AG04450 (cell line): ENCODE measurements at regions not wholly inside any gene's neighbourhood (a gene's known extent, or its start where the extent isn't known, plus 50 kb on each side); places are given as distances from the start of the nearest gene placed in this dataset.

Experiments
- CTCF ChIA-PET: fragments of 300-600, 350-600 bp; formaldehyde crosslinking; extraction: SDS; loops from one replicate; lab custom pipeline; 2022; ENCODE audit warnings: antibody characterized with exemption, inconsistent platforms; lab: Charles Lee
- POLR2A ChIA-PET: fragments of 350-600 bp; formaldehyde crosslinking; extraction: SDS; loops from one replicate; lab custom pipeline; 2021; ENCODE audit warnings: antibody characterized with exemption, inconsistent platforms; lab: Yijun Ruan, JAX
- DNase-seq: peaks from one replicate; pipeline ENCODE4 v3.0.0-alpha.2; 2011; ENCODE audit warnings: low read depth, low spot score
- H3K27ac ChIP-seq: one replicate; pipeline ENCODE4 v1.5.1; 2012; ENCODE audit warnings: low read depth, low read length, control low read depth
- H3K27me3 ChIP-seq: one replicate; pipeline ENCODE4 v1.6.0; 2012; ENCODE audit warnings: low read length; ENCODE audit not compliant: control insufficient read depth, insufficient read depth
- H3K4me3 ChIP-seq: 2 replicates; pipeline ENCODE4 v1.5.1; 2011; ENCODE audit warnings: mild to moderate bottlenecking, low read depth, low read length, control low read depth
- H3K9me3 ChIP-seq: 2 replicates; pipeline ENCODE4 v1.5.1; 2012; ENCODE audit warnings: low read length; ENCODE audit not compliant: control insufficient read depth, insufficient read depth
- TF ChIP-seq, protein P1 (sequence below): IDR thresholded peaks from 2 replicates; pipeline ENCODE4 v1.5.1; 2011; ENCODE audit warnings: low read depth, low read length, control low read depth, inconsistent platforms

DNA sequence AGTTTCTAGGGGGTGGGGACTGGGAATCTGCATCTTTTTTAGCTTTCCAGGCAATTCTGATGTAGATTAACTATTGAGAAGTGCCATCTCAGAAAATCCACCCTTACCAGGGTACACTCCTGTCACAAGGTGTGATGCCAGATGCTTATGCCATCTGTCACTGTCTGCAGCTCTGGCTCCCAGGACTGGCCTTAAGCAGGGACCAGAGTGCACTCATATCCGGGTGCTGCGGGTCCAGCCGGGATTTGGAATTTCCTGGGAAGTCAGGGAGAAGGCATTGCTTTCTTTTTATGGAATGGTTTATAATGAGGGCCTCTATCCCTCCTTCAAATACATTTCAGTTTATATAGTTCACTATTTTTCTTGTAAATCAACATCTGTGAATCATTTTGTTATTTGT is 92.6 kb downstream of the TMEM174 start:
- no peaks in the 10 kb centered on the region for H3K27me3 ChIP-seq
- POLR2A ChIA-PET, result interaction anchor here (2.1 kb wide), 1 partner anchor 183 kb away, joined by 12 read pairs; the partner anchor contains the start of gene FOXD1
- CTCF ChIA-PET, result interaction anchor here (1.2 to 2.8 kb wide), 3 partner anchors 49 to 189 kb away, joined by 3 to 18 read pairs (median 7); no protein-coding TSS in a partner anchor
- TF ChIP-seq, protein P1, sequence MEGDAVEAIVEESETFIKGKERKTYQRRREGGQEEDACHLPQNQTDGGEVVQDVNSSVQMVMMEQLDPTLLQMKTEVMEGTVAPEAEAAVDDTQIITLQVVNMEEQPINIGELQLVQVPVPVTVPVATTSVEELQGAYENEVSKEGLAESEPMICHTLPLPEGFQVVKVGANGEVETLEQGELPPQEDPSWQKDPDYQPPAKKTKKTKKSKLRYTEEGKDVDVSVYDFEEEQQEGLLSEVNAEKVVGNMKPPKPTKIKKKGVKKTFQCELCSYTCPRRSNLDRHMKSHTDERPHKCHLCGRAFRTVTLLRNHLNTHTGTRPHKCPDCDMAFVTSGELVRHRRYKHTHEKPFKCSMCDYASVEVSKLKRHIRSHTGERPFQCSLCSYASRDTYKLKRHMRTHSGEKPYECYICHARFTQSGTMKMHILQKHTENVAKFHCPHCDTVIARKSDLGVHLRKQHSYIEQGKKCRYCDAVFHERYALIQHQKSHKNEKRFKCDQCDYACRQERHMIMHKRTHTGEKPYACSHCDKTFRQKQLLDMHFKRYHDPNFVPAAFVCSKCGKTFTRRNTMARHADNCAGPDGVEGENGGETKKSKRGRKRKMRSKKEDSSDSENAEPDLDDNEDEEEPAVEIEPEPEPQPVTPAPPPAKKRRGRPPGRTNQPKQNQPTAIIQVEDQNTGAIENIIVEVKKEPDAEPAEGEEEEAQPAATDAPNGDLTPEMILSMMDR, result no peak
- no peaks in the 10 kb centered on the region for H3K9me3 ChIP-seq
- no peak overlapping the region for H3K27ac ChIP-seq
- no peak for DNase-seq
- no peak overlapping the region for H3K4me3 ChIP-seq

DNA sequence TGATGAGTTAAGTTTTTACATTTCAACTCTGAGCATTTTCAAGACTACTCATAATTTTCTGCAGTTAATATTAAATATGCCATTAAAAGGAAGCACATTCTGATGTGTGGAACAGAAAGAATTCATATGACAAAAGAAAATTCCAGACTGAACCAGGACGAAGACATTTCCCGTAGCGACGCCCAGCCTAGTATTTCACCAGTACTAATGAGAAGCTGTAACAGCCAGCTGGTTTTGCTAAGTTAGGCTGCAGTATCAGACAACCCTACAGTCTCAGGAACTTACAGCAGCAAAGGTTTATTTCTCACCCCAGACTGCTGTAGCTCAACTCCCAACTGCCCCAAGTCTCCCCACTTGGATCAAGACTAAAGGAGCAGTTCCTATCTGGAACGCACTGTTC is 91.6 kb downstream of the TMEM174 start:
- TF ChIP-seq, protein P1, result no peak
- CTCF ChIA-PET, result interaction anchor here (1.0 kb wide), 1 partner anchor 49 kb away, joined by 4 read pairs; no protein-coding TSS in a partner anchor
- H3K4me3 ChIP-seq, result no peak overlapping the region
- H3K9me3 ChIP-seq, result no peaks in the 10 kb centered on the region
- DNase-seq, result no peak
- POLR2A ChIA-PET, result no interaction called here
- no peaks in the 10 kb centered on the region for H3K27me3 ChIP-seq
- no peak overlapping the region for H3K27ac ChIP-seq

DNA sequence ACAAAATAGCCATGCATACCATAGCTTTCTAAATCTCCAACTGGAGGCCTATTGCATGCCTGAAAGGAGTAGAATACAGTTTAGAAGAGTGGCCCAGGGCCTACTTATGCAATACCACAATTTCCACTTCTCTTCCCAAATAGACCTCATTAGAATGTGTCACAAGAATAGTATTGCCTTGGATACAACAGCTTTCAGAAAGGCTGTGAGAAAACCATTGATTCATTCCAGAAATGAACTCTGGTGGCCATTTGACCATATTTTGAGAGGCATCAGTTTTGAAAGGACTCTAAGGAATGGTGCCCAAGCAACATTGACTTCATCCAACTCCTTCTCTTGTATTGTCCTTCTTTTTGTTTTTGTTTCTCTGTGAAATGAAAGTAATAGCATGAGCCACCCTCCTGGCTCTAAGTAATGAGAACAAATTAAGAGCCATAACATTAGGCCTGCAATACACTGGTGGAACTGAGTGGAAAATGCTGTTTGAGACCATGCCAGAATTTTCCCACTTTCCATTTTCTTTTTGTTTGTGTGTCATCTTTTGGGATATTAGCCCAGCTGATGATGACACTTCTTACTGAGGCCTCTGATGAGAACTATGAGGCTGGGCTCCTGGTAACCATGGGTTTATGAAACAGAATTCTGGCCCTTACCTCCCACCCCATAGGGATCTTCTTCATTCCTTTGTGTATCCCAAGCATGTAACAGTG is 90.2 kb downstream of the TMEM174 start:
- no peak for DNase-seq
- TF ChIP-seq, protein P1, result no peak
- H3K9me3 ChIP-seq, result no peaks in the 10 kb centered on the region

DNA sequence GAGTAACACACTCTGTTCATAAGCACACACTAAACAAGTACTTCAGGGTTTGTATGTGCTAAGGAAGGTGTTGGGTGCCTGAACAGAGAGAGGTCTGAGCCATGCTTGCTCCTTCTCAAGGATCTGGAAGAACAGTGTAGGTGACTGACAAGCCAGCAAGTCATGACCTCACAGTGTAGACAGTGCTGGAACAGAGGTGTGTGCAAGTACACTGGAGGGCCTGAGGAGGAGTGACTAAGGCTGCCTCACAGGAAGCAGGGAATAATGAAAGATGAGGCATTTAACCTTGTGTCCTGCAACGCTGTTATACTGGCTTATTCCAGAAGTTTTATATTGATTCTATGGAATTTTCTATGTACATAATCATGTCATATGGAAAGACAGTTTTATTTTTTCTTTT is 83.9 kb downstream of the TMEM174 start:
- H3K27me3 ChIP-seq, result no peaks in the 10 kb centered on the region
- TF ChIP-seq, protein P1, result no peak
- no peak overlapping the region for H3K4me3 ChIP-seq
- peaks cover 3% of the 10 kb centered on the region; the same call in 1 of the 2 replicates for H3K9me3 ChIP-seq
- no peak for DNase-seq
- POLR2A ChIA-PET, result no interaction called here
- no peak overlapping the region for H3K27ac ChIP-seq
- CTCF ChIA-PET, result no interaction called here

More for the DNA sequence above, 90.2 kb downstream of the TMEM174 start:
- H3K27me3 ChIP-seq, result no peaks in the 10 kb centered on the region
- CTCF ChIA-PET, result no interaction called here
- POLR2A ChIA-PET, result no interaction called here
- no peak overlapping the region for H3K27ac ChIP-seq
- no peak overlapping the region for H3K4me3 ChIP-seq

DNA sequence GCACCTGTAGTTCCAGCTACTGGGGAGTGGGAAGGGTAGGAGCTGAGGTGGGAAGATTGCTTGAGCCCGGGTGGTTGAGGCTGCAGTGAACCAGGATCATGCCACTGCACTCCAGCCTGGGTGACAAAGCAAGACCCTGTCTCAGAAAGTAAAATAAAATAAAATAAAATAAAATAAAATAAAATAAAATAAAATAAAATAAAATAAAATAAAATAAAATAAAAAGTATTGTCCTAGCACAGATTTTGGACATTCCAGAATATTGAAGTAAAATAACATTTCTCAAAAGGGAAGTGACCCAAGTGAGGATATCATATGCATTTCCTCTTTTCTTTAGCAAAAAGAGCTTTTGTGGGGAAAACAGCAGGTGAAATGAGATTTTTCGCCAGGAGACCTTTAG is 83.5 kb downstream of the TMEM174 start:
- CTCF ChIA-PET, result no interaction called here
- TF ChIP-seq, protein P1, result no peak
- H3K27ac ChIP-seq, result no peak overlapping the region
- H3K4me3 ChIP-seq, result no peak overlapping the region
- DNase-seq, result no peak
- POLR2A ChIA-PET, result no interaction called here
- H3K9me3 ChIP-seq, result peaks cover 3% of the 10 kb centered on the region; the same call in 1 of the 2 replicates
- no peaks in the 10 kb centered on the region for H3K27me3 ChIP-seq
